Right atrium auricular region (tissue), 2 donors: ENCODE measurements at regions not wholly inside any gene's neighbourhood (a gene's known extent, or its start where the extent isn't known, plus 50 kb on each side); places are given as distances from the start of the nearest gene placed in this dataset.

Experiments used
- DNase-seq: peaks from one replicate; pipeline ENCODE4 v3.0.0-alpha.2; 2019; ENCODE audit warnings: low spot score
- H3K27ac ChIP-seq, 2 donors: fragments of 200-600 bp; sonication (generic); 1 replicate in 1 of 2; 2 replicates in 1 of 2; pipeline ENCODE4 v1.5.1; 2016 to 2019
- H3K27me3 ChIP-seq, 2 donors: fragments of 200-600 bp; sonication (generic); one replicate each; pipeline versions ENCODE4 v1.5.1 to v1.6.0; 2017 to 2019
- H3K36me3 ChIP-seq: fragments of 200-600 bp; sonication (generic); one replicate; pipeline ENCODE4 v1.5.1; 2016
- H3K4me1 ChIP-seq, 2 donors: fragments of 200-600 bp; sonication (generic); one replicate each; pipeline versions ENCODE4 v1.5.1 to v1.6.0; 2017 to 2019
- H3K4me3 ChIP-seq, 2 donors: fragments of 200-600 bp; sonication (generic); 1 replicate in 1 of 2; 2 replicates in 1 of 2; pipeline ENCODE4 v1.5.1; 2017 to 2019; ENCODE audit warnings: mild to moderate bottlenecking in 1 of 2, moderate library complexity in 1 of 2
- H3K9me3 ChIP-seq, 2 donors: fragments of 200-600 bp; sonication (generic); one replicate each; pipeline ENCODE4 v1.5.1; 2019
- TF ChIP-seq, protein P1 (sequence below), 2 donors: fragments of 200-600 bp; sonication (generic); IDR thresholded peaks; one replicate each; pipeline ENCODE4 v1.5.1; 2019; ENCODE audit warnings: antibody characterized with exemption in 2 of 2

DNA sequence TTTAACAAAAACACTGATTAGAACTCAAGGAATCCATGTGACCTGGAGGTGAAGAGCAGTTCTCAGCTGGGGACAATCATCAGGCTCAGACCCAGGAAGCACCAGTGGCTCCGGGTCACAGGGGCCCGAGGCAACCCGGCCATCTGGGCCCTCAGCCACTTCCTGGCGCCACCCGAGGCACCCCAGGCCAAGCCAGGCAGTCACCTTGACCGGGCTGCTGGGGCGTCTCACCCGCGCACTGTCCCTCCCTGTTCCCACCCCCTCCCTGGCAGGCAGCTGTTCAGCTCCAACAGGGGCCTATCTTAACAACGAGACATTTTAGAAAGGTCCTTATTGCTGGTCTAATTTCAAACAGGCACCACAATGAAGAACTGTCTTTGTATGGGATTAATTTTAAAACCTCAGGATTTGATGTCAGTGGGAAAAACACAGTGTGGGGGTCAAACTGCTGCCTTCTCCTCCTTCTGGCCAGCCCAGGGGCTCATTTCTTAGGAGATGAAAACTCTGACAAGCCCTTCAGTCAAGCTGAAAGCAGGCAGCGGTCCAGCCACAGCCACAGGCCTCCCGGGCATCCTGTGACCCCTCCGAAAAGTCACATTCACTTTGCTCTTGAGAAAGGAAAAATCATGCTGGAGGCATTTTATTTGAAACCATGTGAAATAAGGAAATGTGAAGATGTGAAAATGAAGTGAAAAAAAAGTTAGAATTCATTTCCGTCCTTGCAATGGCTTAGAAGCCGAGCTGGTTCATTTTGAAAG lies 83.3 kb downstream of the KCTD15 start:
- TF ChIP-seq, protein P1, sequence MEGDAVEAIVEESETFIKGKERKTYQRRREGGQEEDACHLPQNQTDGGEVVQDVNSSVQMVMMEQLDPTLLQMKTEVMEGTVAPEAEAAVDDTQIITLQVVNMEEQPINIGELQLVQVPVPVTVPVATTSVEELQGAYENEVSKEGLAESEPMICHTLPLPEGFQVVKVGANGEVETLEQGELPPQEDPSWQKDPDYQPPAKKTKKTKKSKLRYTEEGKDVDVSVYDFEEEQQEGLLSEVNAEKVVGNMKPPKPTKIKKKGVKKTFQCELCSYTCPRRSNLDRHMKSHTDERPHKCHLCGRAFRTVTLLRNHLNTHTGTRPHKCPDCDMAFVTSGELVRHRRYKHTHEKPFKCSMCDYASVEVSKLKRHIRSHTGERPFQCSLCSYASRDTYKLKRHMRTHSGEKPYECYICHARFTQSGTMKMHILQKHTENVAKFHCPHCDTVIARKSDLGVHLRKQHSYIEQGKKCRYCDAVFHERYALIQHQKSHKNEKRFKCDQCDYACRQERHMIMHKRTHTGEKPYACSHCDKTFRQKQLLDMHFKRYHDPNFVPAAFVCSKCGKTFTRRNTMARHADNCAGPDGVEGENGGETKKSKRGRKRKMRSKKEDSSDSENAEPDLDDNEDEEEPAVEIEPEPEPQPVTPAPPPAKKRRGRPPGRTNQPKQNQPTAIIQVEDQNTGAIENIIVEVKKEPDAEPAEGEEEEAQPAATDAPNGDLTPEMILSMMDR (IDR thresholded peaks at IDR 0.05): no peak
- H3K9me3 ChIP-seq: no peaks in the 10 kb centered on the region
- H3K27me3 ChIP-seq: no peaks in the 10 kb centered on the region
- H3K4me3 ChIP-seq: no peak overlapping the region
- peaks cover 0 to 14% of the 10 kb centered on the region in 2 donors for H3K4me1 ChIP-seq
- H3K27ac ChIP-seq: peak overlapping the region; percentile 21 to 24
- DNase-seq: no peak
- no peaks in the 10 kb centered on the region for H3K36me3 ChIP-seq

DNA sequence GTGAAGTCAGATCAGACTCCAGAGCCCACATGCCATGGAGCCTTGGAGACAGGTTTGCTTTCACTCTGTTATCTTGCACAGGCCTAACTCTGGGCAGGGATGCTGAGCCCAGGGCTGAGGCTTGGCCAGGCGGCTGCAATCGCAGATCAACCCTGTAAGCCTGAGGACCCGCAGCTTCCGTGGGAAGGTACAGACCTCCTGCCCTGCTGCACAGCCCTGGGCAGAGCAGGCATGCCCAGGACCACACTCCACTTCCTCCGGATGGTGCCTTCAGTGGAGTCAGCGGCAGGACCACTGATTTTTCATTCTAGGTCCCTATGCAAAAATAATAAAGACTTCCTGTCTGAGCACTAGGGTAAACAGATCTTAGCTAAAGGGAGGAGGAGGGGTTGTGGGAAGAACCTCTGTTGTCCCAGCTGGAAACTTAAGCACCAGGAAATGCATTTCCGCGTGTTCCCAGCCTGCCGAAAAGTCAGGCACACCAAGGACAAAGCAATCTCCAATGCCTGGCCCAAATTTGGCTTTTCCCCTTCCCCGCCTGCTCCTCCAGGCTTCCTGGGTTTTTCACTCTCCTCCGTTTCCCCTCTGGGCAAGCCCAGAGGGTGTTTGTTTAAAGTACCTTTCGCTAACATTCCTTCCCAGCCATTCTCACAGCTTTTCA lies 87.3 kb downstream of the KCTD15 start:
- Histone ChIP-seq H3K4me3 (no peak overlapping the region), H3K36me3 (no peaks in the 10 kb centered on the region), H3K4me1 (peaks cover 0 to 14% of the 10 kb centered on the region in 2 donors), H3K9me3 (no peaks in the 10 kb centered on the region), H3K27ac (peak overlapping the region; percentile 8 to 31), H3K27me3 (no peaks in the 10 kb centered on the region)
- no peak for DNase-seq
- TF ChIP-seq, protein P1 (IDR thresholded peaks at IDR 0.05): no peak

DNA sequence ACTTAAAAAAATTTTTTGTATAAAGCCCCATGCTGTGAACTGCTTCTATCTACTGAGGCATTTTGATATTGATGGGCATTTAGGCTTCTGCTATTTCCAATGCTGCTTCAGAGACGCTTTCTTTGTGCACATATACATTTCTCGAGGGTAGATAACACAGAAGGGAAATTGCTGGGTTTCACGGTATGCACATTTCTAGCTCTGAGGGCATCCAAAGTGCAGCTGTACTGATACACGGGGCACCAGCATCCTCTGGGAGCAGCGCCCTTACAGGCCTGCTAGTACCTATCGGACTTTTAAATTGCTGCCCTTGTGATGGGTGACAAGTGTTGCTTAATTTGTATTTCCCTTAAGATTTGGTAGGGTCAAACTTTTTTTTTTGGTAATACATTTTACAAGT lies 88.6 kb downstream of the KCTD15 start:
- Histone ChIP-seq H3K4me3 (no peak overlapping the region), H3K9me3 (no peaks in the 10 kb centered on the region), H3K4me1 (peaks cover 0 to 7% of the 10 kb centered on the region in 2 donors), H3K27ac (no peak overlapping the region), H3K27me3 (no peaks in the 10 kb centered on the region), H3K36me3 (no peaks in the 10 kb centered on the region)
- no peak for DNase-seq
- TF ChIP-seq, protein P1 (IDR thresholded peaks at IDR 0.05): no peak

DNA sequence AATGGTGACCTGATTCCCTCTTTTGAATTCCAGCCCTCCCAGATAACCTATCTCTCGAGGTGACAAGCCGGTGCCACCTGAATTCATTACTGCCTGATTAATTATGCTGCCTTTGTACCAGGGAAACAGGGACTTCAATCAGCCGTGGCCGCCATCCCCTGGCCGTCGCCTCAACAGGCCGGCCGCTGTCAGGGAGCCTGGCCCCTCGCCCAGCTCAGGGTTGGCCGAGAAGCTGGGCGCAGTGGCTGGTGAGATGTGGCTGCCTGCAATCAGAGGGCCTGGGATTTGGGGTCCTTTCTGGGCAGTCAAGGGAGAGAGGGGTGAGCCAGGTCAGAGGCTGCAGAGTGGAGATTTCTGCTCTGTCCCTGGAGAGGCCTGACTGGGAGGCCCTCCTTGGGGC lies 91.2 kb downstream of the KCTD15 start:
- Histone ChIP-seq H3K4me3 (no peak overlapping the region), H3K9me3 (no peaks in the 10 kb centered on the region), H3K27ac (no peak overlapping the region), H3K27me3 (no peaks in the 10 kb centered on the region), H3K4me1 (peaks cover 0 to 7% of the 10 kb centered on the region in 2 donors), H3K36me3 (no peaks in the 10 kb centered on the region)
- TF ChIP-seq, protein P1 (IDR thresholded peaks at IDR 0.05): no peak
- no peak for DNase-seq

DNA sequence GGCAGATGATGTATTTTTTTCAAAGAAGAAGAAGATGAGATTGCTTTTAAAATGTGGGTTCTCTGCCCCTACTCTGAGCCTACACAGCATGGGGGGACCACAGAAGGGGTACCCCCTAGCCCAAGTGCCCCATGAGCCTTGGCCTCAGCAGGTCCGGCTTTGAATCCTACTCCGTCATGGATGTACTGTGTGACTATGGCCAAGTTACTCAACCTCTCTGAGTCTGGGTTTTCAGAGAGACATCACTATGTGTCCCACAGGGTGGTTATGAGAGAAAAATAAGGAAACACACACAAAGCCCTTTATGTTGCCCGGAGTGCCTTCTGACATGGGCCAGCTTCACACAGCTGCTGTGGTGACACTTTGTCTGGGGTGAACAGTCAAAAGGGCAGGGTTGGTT lies 92.0 kb downstream of the KCTD15 start:
- no peaks in the 10 kb centered on the region for H3K27me3 ChIP-seq
- H3K36me3 ChIP-seq: no peaks in the 10 kb centered on the region
- no peak overlapping the region for H3K27ac ChIP-seq
- TF ChIP-seq, protein P1 (IDR thresholded peaks at IDR 0.05): no peak
- H3K4me1 ChIP-seq: peaks cover 0 to 3% of the 10 kb centered on the region in 2 donors
- no peak overlapping the region for H3K4me3 ChIP-seq
- H3K9me3 ChIP-seq: no peaks in the 10 kb centered on the region
- no peak for DNase-seq
